Panc1 (cell line): ENCODE measurements at regions not wholly inside any gene's neighbourhood (a gene's known extent, or its start where the extent isn't known, plus 50 kb on each side); places are given as distances from the start of the nearest gene placed in this dataset.

ENCODE experiments used
- ATAC-seq: fragments of 200-7000 bp; cut with Tn5 transposase; 2 replicates; pipeline ENCODE4 v1.9.1; 2020; ENCODE audit warnings: mild to moderate bottlenecking, moderate library complexity
- BruUV-seq: library from RNA; stranded (reverse); fragments of 400-500 nt; replicated peaks from 2 replicates; lab custom pipeline; 2021; lab: Mats Ljungman, UMichigan
- CTCF ChIA-PET: fragments of 300-600 bp; sonication (Branson Sonifier 250); formaldehyde crosslinking; loops from one replicate; lab custom pipeline; 2022; ENCODE audit warnings: antibody characterized with exemption; lab: Charles Lee
- POLR2A ChIA-PET: fragments of 300-600 bp; sonication (Branson Sonifier 250); formaldehyde crosslinking; loops from one replicate; lab custom pipeline; 2022; ENCODE audit warnings: antibody characterized with exemption; lab: Charles Lee
- DNase-seq: peaks from one replicate; pipeline ENCODE4 v3.0.0-alpha.2; 2010; ENCODE audit warnings: low read depth, low spot score
- H3K27ac ChIP-seq: 2 replicates; pipeline ENCODE4 v1.5.1; 2011; ENCODE audit warnings: mild to moderate bottlenecking, low read length, inconsistent platforms
- H3K27me3 ChIP-seq: fragments of 200-500 bp; sonication (Bioruptor generic); 2 replicates; pipeline ENCODE4 v1.6.0; 2014; ENCODE audit warnings: low read length, inconsistent platforms; ENCODE audit not compliant: control insufficient read depth, insufficient read depth
- H3K36me3 ChIP-seq: fragments of 200-500 bp; sonication (Bioruptor generic); 2 replicates; pipeline ENCODE4 v1.5.1; 2014; ENCODE audit warnings: inconsistent platforms, mild to moderate bottlenecking, low read length, moderate library complexity; ENCODE audit not compliant: control insufficient read depth, insufficient read depth
- H3K4me1 ChIP-seq: 2 replicates; pipeline ENCODE4 v1.5.1; 2011; ENCODE audit warnings: inconsistent platforms, mild to moderate bottlenecking, low read length, moderate library complexity; ENCODE audit not compliant: control insufficient read depth, insufficient read depth
- H3K4me3 ChIP-seq, 2 experiments: 2 replicates each; pipeline ENCODE4 v1.5.1; 2011 to 2012; ENCODE audit warnings: low read depth in 2 of 2, low read length in 2 of 2, mild to moderate bottlenecking in 2 of 2, inconsistent platforms in 1 of 2, moderate library complexity in 1 of 2
- H3K9me3 ChIP-seq: fragments of 200-500 bp; sonication (Bioruptor generic); 2 replicates; pipeline ENCODE4 v1.5.1; 2014; ENCODE audit warnings: low read depth, mild to moderate bottlenecking, inconsistent platforms, low read length, moderate library complexity; ENCODE audit not compliant: control insufficient read depth, insufficient read depth
- POLR2AphosphoS5 ChIP-seq: IDR thresholded peaks from 2 replicates; pipeline ENCODE4 v1.6.1; 2012; ENCODE audit warnings: mild to moderate bottlenecking, low read depth, low read length, moderate library complexity
- SIN3A ChIP-seq: IDR thresholded peaks from 2 replicates; pipeline ENCODE4 v1.6.1; 2012; ENCODE audit warnings: low read depth, mild to moderate bottlenecking, low read length, moderate library complexity, borderline replicate concordance; ENCODE audit not compliant: insufficient read depth
- TCF7L2 ChIP-seq: IDR thresholded peaks from 2 replicates; pipeline ENCODE4 v1.6.1; 2011; ENCODE audit warnings: mild to moderate bottlenecking, low read depth, low read length, inconsistent platforms
- in situ Hi-C: cut with HindIII; loops from 2 replicates; pipeline ENCODE4 v1.10.0; 2016; ENCODE audit warnings: low sequenced_read_pairs, low pct_unique_long_range_greater_than_20kb
- intact Hi-C: fragments of 100-400 bp; cut with micrococcal nuclease; formaldehyde crosslinking; loops from one replicate; pipeline ENCODE4 v1.10.0; 2022; ENCODE audit not compliant: unreplicated experiment
- TF ChIP-seq, protein P1 (sequence below): fragments of 450-650 bp; IDR thresholded peaks from 2 replicates; pipeline ENCODE4 v1.5.1; 2017; ENCODE audit warnings: mild to moderate bottlenecking
- TF ChIP-seq, protein P2 (sequence below), 2 experiments: IDR thresholded peaks; 2 replicates each; pipeline ENCODE4 v1.6.1; 2011 to 2012; ENCODE audit warnings: low read depth in 2 of 2, control low read depth in 1 of 2, low read length in 1 of 2, mild to moderate bottlenecking in 1 of 2, moderate library complexity in 1 of 2; ENCODE audit not compliant: insufficient read depth in 1 of 2

- POLR2A ChIA-PET = no interaction called here
- DNase-seq = no peak
These were observed 445.2 kb upstream of the FAM47C start for GRCh38 chrX:36562986-36563385.

DNA sequence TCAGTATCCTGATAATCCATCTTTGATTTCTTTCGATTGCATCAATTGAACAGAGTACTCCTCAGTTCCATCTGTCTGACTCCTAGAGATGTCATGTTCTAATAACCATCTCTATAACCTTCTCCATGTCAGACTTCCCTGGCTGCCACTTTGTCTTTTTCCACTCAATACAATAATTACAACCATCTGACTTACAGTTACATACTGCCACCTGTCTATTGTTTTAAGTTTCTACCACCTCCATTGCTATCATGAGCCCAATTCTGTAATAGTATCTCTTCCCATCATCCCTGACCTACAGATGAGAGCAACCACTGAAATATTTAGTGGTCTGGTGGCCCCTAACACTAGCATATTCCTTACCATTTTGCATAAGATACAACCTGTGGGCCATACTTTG lies 439.2 kb upstream of the FAM47C start:
- POLR2A ChIA-PET = no interaction called here
- no peak overlapping the region for H3K4me3 ChIP-seq
- no peaks in the 10 kb centered on the region for H3K9me3 ChIP-seq
- no peaks in the 10 kb centered on the region for H3K4me1 ChIP-seq
- DNase-seq (no peak), ATAC-seq (no peak)
- no peak overlapping the region for H3K27ac ChIP-seq
- CTCF ChIA-PET = no interaction called here
- no peaks in the 10 kb centered on the region for H3K27me3 ChIP-seq
- BruUV-seq = no TSS peak
- intact Hi-C loops (no loop called here), in situ Hi-C loops (no loop called here)
- TF ChIP-seq TCF7L2 (no peak), SIN3A (no peak), POLR2AphosphoS5 (no peak)
- TF ChIP-seq, protein P1, sequence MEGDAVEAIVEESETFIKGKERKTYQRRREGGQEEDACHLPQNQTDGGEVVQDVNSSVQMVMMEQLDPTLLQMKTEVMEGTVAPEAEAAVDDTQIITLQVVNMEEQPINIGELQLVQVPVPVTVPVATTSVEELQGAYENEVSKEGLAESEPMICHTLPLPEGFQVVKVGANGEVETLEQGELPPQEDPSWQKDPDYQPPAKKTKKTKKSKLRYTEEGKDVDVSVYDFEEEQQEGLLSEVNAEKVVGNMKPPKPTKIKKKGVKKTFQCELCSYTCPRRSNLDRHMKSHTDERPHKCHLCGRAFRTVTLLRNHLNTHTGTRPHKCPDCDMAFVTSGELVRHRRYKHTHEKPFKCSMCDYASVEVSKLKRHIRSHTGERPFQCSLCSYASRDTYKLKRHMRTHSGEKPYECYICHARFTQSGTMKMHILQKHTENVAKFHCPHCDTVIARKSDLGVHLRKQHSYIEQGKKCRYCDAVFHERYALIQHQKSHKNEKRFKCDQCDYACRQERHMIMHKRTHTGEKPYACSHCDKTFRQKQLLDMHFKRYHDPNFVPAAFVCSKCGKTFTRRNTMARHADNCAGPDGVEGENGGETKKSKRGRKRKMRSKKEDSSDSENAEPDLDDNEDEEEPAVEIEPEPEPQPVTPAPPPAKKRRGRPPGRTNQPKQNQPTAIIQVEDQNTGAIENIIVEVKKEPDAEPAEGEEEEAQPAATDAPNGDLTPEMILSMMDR = no peak
- TF ChIP-seq, protein P2, sequence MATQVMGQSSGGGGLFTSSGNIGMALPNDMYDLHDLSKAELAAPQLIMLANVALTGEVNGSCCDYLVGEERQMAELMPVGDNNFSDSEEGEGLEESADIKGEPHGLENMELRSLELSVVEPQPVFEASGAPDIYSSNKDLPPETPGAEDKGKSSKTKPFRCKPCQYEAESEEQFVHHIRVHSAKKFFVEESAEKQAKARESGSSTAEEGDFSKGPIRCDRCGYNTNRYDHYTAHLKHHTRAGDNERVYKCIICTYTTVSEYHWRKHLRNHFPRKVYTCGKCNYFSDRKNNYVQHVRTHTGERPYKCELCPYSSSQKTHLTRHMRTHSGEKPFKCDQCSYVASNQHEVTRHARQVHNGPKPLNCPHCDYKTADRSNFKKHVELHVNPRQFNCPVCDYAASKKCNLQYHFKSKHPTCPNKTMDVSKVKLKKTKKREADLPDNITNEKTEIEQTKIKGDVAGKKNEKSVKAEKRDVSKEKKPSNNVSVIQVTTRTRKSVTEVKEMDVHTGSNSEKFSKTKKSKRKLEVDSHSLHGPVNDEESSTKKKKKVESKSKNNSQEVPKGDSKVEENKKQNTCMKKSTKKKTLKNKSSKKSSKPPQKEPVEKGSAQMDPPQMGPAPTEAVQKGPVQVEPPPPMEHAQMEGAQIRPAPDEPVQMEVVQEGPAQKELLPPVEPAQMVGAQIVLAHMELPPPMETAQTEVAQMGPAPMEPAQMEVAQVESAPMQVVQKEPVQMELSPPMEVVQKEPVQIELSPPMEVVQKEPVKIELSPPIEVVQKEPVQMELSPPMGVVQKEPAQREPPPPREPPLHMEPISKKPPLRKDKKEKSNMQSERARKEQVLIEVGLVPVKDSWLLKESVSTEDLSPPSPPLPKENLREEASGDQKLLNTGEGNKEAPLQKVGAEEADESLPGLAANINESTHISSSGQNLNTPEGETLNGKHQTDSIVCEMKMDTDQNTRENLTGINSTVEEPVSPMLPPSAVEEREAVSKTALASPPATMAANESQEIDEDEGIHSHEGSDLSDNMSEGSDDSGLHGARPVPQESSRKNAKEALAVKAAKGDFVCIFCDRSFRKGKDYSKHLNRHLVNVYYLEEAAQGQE (IDR thresholded peaks at IDR 0.05; ENCODE audit: insufficient read depth in 1 of 2, low read depth in 2 of 2, low read length in 1 of 2) = no peak
- no peaks in the 10 kb centered on the region for H3K36me3 ChIP-seq

More at GRCh38 chrX:36562986-36563385, 445.2 kb upstream of the FAM47C start:
- Histone ChIP-seq H3K9me3 (no peaks in the 10 kb centered on the region), H3K36me3 (no peaks in the 10 kb centered on the region), H3K4me3 (no peak overlapping the region), H3K4me1 (no peaks in the 10 kb centered on the region), H3K27me3 (no peaks in the 10 kb centered on the region), H3K27ac (no peak overlapping the region)
- no peak for ATAC-seq
- no TSS peak for BruUV-seq
- CTCF ChIA-PET = no interaction called here
- no peak for TF ChIP-seq POLR2AphosphoS5
- TF ChIP-seq, protein P1 = no peak
- no peak for TF ChIP-seq SIN3A
- no peak for TF ChIP-seq TCF7L2
- TF ChIP-seq, protein P2 (IDR thresholded peaks at IDR 0.05; ENCODE audit: insufficient read depth in 1 of 2, low read depth in 2 of 2, low read length in 1 of 2) = no peak
- intact Hi-C loops = no loop called here
- in situ Hi-C loops = no loop called here
